ENCODE measurements at regions not wholly inside any gene's neighbourhood (a gene's known extent, or its start where the extent isn't known, plus 50 kb on each side); places are given as distances from the start of the nearest gene placed in this dataset.

DNA sequence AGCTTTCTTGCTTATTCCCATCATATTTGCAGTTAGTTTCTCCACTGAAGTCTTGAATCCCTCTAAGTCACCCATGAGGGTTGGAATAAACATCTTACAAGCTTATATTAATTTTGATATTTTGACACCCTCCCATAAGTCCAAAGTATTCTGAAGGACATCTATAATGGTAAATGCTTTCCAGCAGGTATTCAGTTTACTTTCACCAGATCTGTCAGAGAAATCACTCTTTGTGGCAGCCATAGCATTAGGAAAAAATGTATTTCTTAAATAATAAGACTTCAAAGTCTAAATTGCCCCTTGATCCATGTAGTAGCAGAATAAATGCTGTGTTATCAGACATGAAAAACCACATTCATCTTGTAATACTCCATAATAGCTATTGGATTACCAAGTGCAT, 1371.7 kb upstream of the PABPC4L start:
- Histone ChIP-seq H2AFZ (ENCODE audit: low read depth, low read length, poor library complexity, severe bottlenecking) (no peak overlapping the region), H3K4me1 (ENCODE audit: control insufficient read depth in 1 of 2, insufficient read depth in 2 of 2, low read length in 2 of 2) (no peaks in the 10 kb centered on the region), H3K9me2 (ENCODE audit: insufficient read depth) (no peaks in the 10 kb centered on the region), H4K20me1 (ENCODE audit: insufficient read depth) (no peaks in the 10 kb centered on the region), H3K9ac (ENCODE audit: low read length) (no peak overlapping the region), H3K27me3 (ENCODE audit: insufficient read depth, low read length) (no peaks in the 10 kb centered on the region), H3K36me3 (ENCODE audit: control insufficient read depth in 1 of 2, insufficient read depth in 2 of 2, low read length in 2 of 2) (no peaks in the 10 kb centered on the region), H3K9me3 (ENCODE audit: control insufficient read depth in 1 of 2, insufficient read depth in 1 of 2, low read depth in 1 of 2, low read length in 2 of 2) (no peaks in the 10 kb centered on the region), H3K79me2 (ENCODE audit: insufficient read depth, low read length) (no peaks in the 10 kb centered on the region), H3K27ac (ENCODE audit: low read depth, low read length) (no peak overlapping the region), H3K4me2 (ENCODE audit: low read length) (no peak overlapping the region), H3K4me3 (replicated peaks in 1 of 2; ENCODE audit: low read depth in 1 of 2, low read length in 2 of 2) (no peak overlapping the region)
- ChIA-PET POLR2A (no interaction called here), CTCF (no interaction called here), RAD21 (ENCODE audit: low non-redundant PET in 1 of 2, low total read pairs in 2 of 2, uncharacterized antibody in 2 of 2, unreplicated experiment in 2 of 2) (no interaction called here)
- ATAC-seq, result no peak
- no peak for DNase-seq (ENCODE audit: low read depth, low spot score)
- intact Hi-C loops (cut with micrococcal nuclease), result no loop called here
- TF ChIP-seq SRF (IDR thresholded peaks at IDR 0.05; ENCODE audit: low read depth), result no peak
- TF ChIP-seq EZH2phosphoT487 (IDR thresholded peaks at IDR 0.05; ENCODE audit: borderline replicate concordance), result no peak
- TF ChIP-seq ZNF274 (IDR thresholded peaks at IDR 0.05; ENCODE audit: low read depth, low read length), result no peak
- no peak for TF ChIP-seq CBX3 (IDR thresholded peaks at IDR 0.05; ENCODE audit: low read depth)
- no peak for TF ChIP-seq POLR2A (IDR thresholded peaks at IDR 0.05; ENCODE audit: borderline replicate concordance, extremely low read depth, insufficient read depth, insufficient read length)
- no peak for TF ChIP-seq FOSL1 (IDR thresholded peaks at IDR 0.05; ENCODE audit: low read depth)
- TF ChIP-seq YY1 (IDR thresholded peaks at IDR 0.05; ENCODE audit: extremely low read depth, insufficient replicate concordance, low read depth, low read length), result no peak
- TF ChIP-seq, protein P1, sequence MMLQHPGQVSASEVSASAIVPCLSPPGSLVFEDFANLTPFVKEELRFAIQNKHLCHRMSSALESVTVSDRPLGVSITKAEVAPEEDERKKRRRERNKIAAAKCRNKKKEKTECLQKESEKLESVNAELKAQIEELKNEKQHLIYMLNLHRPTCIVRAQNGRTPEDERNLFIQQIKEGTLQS (IDR thresholded peaks at IDR 0.05), result no peak
- TF ChIP-seq ZFX (IDR thresholded peaks at IDR 0.05), result no peak
- TF ChIP-seq, protein P2, sequence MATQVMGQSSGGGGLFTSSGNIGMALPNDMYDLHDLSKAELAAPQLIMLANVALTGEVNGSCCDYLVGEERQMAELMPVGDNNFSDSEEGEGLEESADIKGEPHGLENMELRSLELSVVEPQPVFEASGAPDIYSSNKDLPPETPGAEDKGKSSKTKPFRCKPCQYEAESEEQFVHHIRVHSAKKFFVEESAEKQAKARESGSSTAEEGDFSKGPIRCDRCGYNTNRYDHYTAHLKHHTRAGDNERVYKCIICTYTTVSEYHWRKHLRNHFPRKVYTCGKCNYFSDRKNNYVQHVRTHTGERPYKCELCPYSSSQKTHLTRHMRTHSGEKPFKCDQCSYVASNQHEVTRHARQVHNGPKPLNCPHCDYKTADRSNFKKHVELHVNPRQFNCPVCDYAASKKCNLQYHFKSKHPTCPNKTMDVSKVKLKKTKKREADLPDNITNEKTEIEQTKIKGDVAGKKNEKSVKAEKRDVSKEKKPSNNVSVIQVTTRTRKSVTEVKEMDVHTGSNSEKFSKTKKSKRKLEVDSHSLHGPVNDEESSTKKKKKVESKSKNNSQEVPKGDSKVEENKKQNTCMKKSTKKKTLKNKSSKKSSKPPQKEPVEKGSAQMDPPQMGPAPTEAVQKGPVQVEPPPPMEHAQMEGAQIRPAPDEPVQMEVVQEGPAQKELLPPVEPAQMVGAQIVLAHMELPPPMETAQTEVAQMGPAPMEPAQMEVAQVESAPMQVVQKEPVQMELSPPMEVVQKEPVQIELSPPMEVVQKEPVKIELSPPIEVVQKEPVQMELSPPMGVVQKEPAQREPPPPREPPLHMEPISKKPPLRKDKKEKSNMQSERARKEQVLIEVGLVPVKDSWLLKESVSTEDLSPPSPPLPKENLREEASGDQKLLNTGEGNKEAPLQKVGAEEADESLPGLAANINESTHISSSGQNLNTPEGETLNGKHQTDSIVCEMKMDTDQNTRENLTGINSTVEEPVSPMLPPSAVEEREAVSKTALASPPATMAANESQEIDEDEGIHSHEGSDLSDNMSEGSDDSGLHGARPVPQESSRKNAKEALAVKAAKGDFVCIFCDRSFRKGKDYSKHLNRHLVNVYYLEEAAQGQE (IDR thresholded peaks at IDR 0.05; ENCODE audit: low read depth), result no peak
- TF ChIP-seq, protein P3, sequence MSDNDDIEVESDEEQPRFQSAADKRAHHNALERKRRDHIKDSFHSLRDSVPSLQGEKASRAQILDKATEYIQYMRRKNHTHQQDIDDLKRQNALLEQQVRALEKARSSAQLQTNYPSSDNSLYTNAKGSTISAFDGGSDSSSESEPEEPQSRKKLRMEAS (IDR thresholded peaks at IDR 0.05), result no peak
- TF ChIP-seq EGR1 (IDR thresholded peaks at IDR 0.05; ENCODE audit: low read depth), result no peak
- TF ChIP-seq CEBPB (IDR thresholded peaks at IDR 0.05; ENCODE audit: low read depth), result no peak
- no peak for TF ChIP-seq JUND (IDR thresholded peaks at IDR 0.05)
- no peak for TF ChIP-seq POLR2AphosphoS5 (IDR thresholded peaks at IDR 0.05; ENCODE audit: low read depth, low read length)
- no TSS peak for BruUV-seq (replicated peaks)

Data from HCT116 (cell line).